ENCODE measurements at regions not wholly inside any gene's neighbourhood (a gene's known extent, or its start where the extent isn't known, plus 50 kb on each side); places are given as distances from the start of the nearest gene placed in this dataset.

- ChIA-PET POLR2A (ENCODE audit: partially characterized antibody) (interaction anchor here (0.7 kb wide), 1 partner anchor 316 kb away, joined by 3 read pairs; no protein-coding TSS in a partner anchor), CTCF (ENCODE audit: partially characterized antibody) (no interaction called here)
- H3K23ac ChIP-seq (ENCODE audit: insufficient read length): no peak overlapping the region
- no peak overlapping the region for H2BK20ac ChIP-seq (ENCODE audit: low read length)
- H3K18ac ChIP-seq (ENCODE audit: extremely low read depth, low read length): no peak overlapping the region
- H4K5ac ChIP-seq (ENCODE audit: insufficient read length, low read depth, low read length): no peak overlapping the region
- no peak overlapping the region for H2AFZ ChIP-seq (ENCODE audit: low read length)
- peak overlapping the region in 1 of 4 experiments; percentile 34; a peak in 1 of 7 replicates for H3K9ac ChIP-seq (replicated peaks in 1 of 4; ENCODE audit: extremely low read depth in 1 of 4, low read depth in 3 of 4, low read length in 3 of 4)
- no peak overlapping the region for H2AK5ac ChIP-seq (ENCODE audit: low read depth, low read length)
- FAIRE-seq (no peak), DNase-seq (ENCODE audit: low read depth in 1 of 2, low spot score in 2 of 2) (no peak)
- no peak overlapping the region for H2BK120ac ChIP-seq (replicated peaks; ENCODE audit: low read depth, low read length)
- no peaks in the 10 kb centered on the region for H3K9me3 ChIP-seq (ENCODE audit: insufficient read depth in 2 of 2, low read depth in 1 of 2, low read length in 1 of 2)
- no peaks in the 10 kb centered on the region for H4K20me1 ChIP-seq (replicated peaks in 1 of 2; ENCODE audit: control insufficient read depth in 1 of 2, insufficient read depth in 2 of 2, low read length in 2 of 2)
- H2BK5ac ChIP-seq (ENCODE audit: low read depth, low read length): no peak overlapping the region
- no peak overlapping the region for H3K56ac ChIP-seq (replicated peaks; ENCODE audit: insufficient read length, low read depth, low read length)
- H3K27ac ChIP-seq (ENCODE audit: low read depth, low read length): no peak overlapping the region
- H3K4ac ChIP-seq (replicated peaks; ENCODE audit: insufficient read length, low read depth, low read length): no peak overlapping the region
- no peak overlapping the region for H4K8ac ChIP-seq (ENCODE audit: extremely low read depth, insufficient read depth, low read length)
- no peaks in the 10 kb centered on the region for H3K27me3 ChIP-seq (replicated peaks in 1 of 4; ENCODE audit: control insufficient read depth in 3 of 4, extremely low read depth in 1 of 4, insufficient read depth in 3 of 4, low read length in 3 of 4)
- H2BK15ac ChIP-seq (ENCODE audit: low read length): no peak overlapping the region
- no peak overlapping the region for H2BK12ac ChIP-seq (ENCODE audit: low read depth, low read length)
- peak overlapping the region in 1 of 2 experiments; percentile 35; a peak in 2 of 4 replicates for H3K4me2 ChIP-seq (ENCODE audit: insufficient read depth in 1 of 2, low read depth in 2 of 2, low read length in 2 of 2)
- no peaks in the 10 kb centered on the region for H3K79me2 ChIP-seq (ENCODE audit: control insufficient read depth in 1 of 2, insufficient read depth in 2 of 2, low read length in 2 of 2)
- no peak overlapping the region for H3K14ac ChIP-seq (ENCODE audit: insufficient read length)
- H3K36me3 ChIP-seq (ENCODE audit: control insufficient read depth in 2 of 4, insufficient read depth in 4 of 4, low read length in 3 of 4): no peaks in the 10 kb centered on the region
- H3K23me2 ChIP-seq (ENCODE audit: low read depth, low read length): no peaks in the 10 kb centered on the region
- no peaks in the 10 kb centered on the region for H3K79me1 ChIP-seq (ENCODE audit: low read depth, low read length)
- H3K4me1 ChIP-seq (replicated peaks in 1 of 4; ENCODE audit: control insufficient read depth in 3 of 4, insufficient read depth in 4 of 4, low read length in 3 of 4): peaks cover 0 to 14% (median 1%) of the 10 kb centered on the region in 4 experiments; a peak in 4 of 7 replicates
- peak overlapping the region in 1 of 4 experiments; percentile 20; a peak in 1 of 8 replicates for H3K4me3 ChIP-seq (ENCODE audit: extremely low read depth in 1 of 4, insufficient read depth in 2 of 4, low read depth in 3 of 4, low read length in 4 of 4)
- no peak overlapping the region for H4K91ac ChIP-seq (replicated peaks; ENCODE audit: insufficient read length, low read length)
- TF ChIP-seq YY1 (IDR thresholded peaks at IDR 0.05; ENCODE audit: low read depth, low read length) (no peak), NANOG (IDR thresholded peaks at IDR 0.05; ENCODE audit: insufficient read depth, low read depth, low read length, poor library complexity, severe bottlenecking) (no peak), RXRA (IDR thresholded peaks at IDR 0.05; ENCODE audit: insufficient read depth, low read depth, low read length) (no peak), RFX5 (IDR thresholded peaks at IDR 0.05; ENCODE audit: borderline replicate concordance, low read depth, low read length) (no peak), POLR2A (IDR thresholded peaks at IDR 0.05; ENCODE audit: control extremely low read depth in 1 of 2, low read depth in 2 of 2, low read length in 2 of 2) (no peak), SAP30 (IDR thresholded peaks at IDR 0.05; ENCODE audit: insufficient read depth, insufficient replicate concordance, low read length) (no peak), POLR2AphosphoS5 (IDR thresholded peaks at IDR 0.05; ENCODE audit: low read depth, low read length) (no peak), CEBPB (IDR thresholded peaks at IDR 0.05; ENCODE audit: low read depth, low read length) (no peak), RBBP5 (IDR thresholded peaks at IDR 0.05; ENCODE audit: borderline replicate concordance, low read depth, low read length) (no peak), CBX5 (IDR thresholded peaks at IDR 0.05; ENCODE audit: low read depth, low read length) (no peak), CHD2 (IDR thresholded peaks at IDR 0.05; ENCODE audit: low read length) (no peak), GABPA (IDR thresholded peaks at IDR 0.05; ENCODE audit: borderline replicate concordance, insufficient read depth, low read length) (no peak), BRCA1 (IDR thresholded peaks at IDR 0.05; ENCODE audit: low read depth, low read length) (no peak), MAX (IDR thresholded peaks at IDR 0.05) (no peak), USF2 (IDR thresholded peaks at IDR 0.05; ENCODE audit: low read length) (no peak)
These were observed 1464.5 kb upstream of the SLC10A2 start for GRCh38 chr13:104530741-104531140.
